COLO829 (cell line): ENCODE measurements at regions not wholly inside any gene's neighbourhood (a gene's known extent, or its start where the extent isn't known, plus 50 kb on each side); places are given as distances from the start of the nearest gene placed in this dataset.
A peak's percentile ranks its signal among the peaks of the same experiment; 100 is the strongest.

Experiments
- DNase-seq: peaks from one replicate; pipeline ENCODE4 v3.0.0; 2012; ENCODE audit warnings: low spot score

- DNase-seq, result no peak
Observed at GRCh38 chr2:167506395-167506794, 618.1 kb downstream of the XIRP2 start.

GRCh38 chr2:167504695-167505094 is 616.4 kb downstream of the XIRP2 start:
- no peak for DNase-seq

- DNase-seq, result no peak
Observed at GRCh38 chr2:167504061-167504460, 615.8 kb downstream of the XIRP2 start.

GRCh38 chr2:167501618-167502017 is 613.3 kb downstream of the XIRP2 start:
- DNase-seq, result no peak

GRCh38 chr2:167493862-167494261 is 605.6 kb downstream of the XIRP2 start:
- no peak for DNase-seq

GRCh38 chr2:167492486-167492885 is 604.2 kb downstream of the XIRP2 start:
- DNase-seq, result peak; percentile 7

- DNase-seq, result no peak
Observed at GRCh38 chr2:167491788-167492187, 603.5 kb downstream of the XIRP2 start.

GRCh38 chr2:167490455-167490854 is 602.2 kb downstream of the XIRP2 start:
- no peak for DNase-seq

- no peak for DNase-seq
Observed at GRCh38 chr2:167489325-167489724, 601.0 kb downstream of the XIRP2 start.

- DNase-seq, result no peak
Observed at GRCh38 chr2:167487728-167488127, 599.4 kb downstream of the XIRP2 start.

- DNase-seq, result no peak
Observed at GRCh38 chr2:167484875-167485274, 596.6 kb downstream of the XIRP2 start.

- no peak for DNase-seq
Observed at GRCh38 chr2:167480986-167481309, 592.7 kb downstream of the XIRP2 start.

- DNase-seq, result no peak
Observed at GRCh38 chr2:167480232-167480985, 592.1 kb downstream of the XIRP2 start.

GRCh38 chr2:167478196-167478595 is 589.9 kb downstream of the XIRP2 start:
- peak; percentile 71 for DNase-seq

- no peak for DNase-seq
Observed at GRCh38 chr2:167475791-167476190, 587.5 kb downstream of the XIRP2 start.

- no peak for DNase-seq
Observed at GRCh38 chr2:167471734-167472133, 583.5 kb downstream of the XIRP2 start.

GRCh38 chr2:167471332-167471731 is 583.1 kb downstream of the XIRP2 start:
- no peak for DNase-seq

- no peak for DNase-seq
Observed at GRCh38 chr2:167462379-167462778, 574.1 kb downstream of the XIRP2 start.

GRCh38 chr2:167454036-167454435 is 565.8 kb downstream of the XIRP2 start:
- DNase-seq, result no peak

GRCh38 chr2:167451496-167452289 is 563.4 kb downstream of the XIRP2 start:
- DNase-seq, result no peak

GRCh38 chr2:167450364-167450763 is 562.1 kb downstream of the XIRP2 start:
- no peak for DNase-seq

GRCh38 chr2:167440382-167440781 is 552.1 kb downstream of the XIRP2 start:
- DNase-seq, result no peak

GRCh38 chr2:167438206-167438605 is 549.9 kb downstream of the XIRP2 start:
- DNase-seq, result peak; percentile 73

- no peak for DNase-seq
Observed at GRCh38 chr2:167431949-167432348, 543.7 kb downstream of the XIRP2 start.
